NCI-H2107 treated with DMSO at 0.1 percent for 48 hours (cell line): ENCODE measurements at regions not wholly inside any gene's neighbourhood (a gene's known extent, or its start where the extent isn't known, plus 50 kb on each side); places are given as distances from the start of the nearest gene placed in this dataset.

Experiments
- DNase-seq: peaks from one replicate; lab custom pipeline; 2025; ENCODE audit not compliant: unreplicated experiment; lab: John Stamatoyannopoulos, UW

DNA sequence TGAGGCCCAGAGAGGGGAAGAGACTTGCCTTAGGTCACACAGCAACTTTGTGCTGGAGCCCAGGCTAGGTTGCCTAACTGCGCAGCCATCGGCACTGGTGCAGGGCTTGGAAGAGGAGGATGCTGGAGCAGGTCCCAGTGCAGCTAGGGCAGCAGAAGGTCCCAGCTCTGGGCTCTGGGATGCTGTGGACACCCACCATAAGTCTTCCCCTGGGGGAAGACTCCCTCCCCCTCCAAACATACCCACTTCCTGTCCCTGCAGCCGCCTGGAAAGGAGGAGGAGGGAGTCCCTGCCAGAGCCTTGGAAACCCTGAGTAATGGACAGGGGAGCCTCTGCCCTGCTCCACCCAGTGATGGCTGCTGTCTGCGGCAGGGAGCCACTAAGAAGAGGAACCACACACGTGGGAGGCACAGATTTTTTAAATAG is 93.6 kb downstream of the NCR2 start:
- no peak for DNase-seq

DNA sequence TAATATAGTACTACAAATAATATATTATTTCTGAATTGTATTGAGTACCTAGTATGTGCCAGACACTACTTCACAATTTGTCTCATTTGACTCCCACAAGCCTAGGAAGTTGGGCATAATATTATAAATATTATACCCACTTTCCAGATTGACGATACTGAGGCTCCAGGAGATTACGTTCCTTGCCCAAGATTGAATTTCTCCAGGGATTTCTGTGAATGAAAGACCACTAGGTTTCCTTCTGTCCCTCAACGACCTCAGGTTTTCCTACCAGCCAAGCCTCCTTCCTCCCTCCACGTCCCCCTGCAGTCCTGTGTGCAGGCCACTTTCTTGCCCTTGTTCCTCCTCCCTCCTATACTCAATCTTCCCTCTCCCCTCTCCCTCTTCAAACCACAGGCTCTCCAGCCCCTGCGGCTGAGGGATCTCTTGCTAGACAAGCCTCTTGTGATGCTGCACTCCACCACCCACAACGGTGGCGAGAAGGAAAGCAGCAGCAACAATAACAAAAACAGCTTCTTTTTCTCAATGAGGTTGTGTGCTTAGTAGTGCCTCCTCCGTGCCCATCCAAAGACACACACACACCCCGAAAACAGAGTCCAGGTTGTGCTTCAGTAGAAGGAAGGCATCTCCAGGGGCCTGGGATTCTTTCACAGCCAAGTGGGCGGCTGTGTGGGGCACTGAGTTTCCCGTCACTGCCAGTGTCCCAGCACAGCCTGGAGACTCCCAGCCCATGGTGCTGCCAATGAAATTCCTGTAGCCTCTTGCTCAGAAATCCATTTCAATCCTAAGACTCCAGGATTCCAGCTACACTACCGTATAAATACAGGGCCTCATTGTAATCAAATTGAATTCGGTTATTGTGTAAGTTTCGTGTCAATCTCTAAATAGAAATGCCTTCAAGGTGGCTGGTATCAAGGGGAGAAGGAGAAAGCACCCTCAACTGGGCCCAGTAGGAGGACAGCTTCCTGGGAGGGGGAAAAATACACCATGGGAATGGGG is 94.4 kb downstream of the NCR2 start:
- DNase-seq: no peak

DNA sequence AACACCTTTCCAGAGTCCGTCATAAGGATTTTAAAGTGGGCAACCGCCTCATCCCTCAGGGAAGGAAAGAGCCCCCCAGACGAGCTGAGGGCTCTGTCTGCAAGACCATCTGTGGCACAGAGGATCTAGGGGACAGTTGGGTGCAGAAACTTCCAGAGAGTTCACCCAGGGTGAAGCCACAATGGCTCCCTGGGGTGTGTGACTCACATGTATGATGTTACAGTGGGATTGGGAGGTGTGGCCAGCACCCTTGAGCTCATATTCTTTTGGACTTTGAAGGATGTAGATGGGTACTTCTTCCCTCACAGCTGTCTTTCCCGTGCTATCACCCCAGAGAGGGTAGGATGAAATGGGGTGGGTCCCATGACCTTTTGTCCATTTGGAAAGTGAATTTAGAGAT is 95.5 kb downstream of the NCR2 start:
- no peak for DNase-seq

DNA sequence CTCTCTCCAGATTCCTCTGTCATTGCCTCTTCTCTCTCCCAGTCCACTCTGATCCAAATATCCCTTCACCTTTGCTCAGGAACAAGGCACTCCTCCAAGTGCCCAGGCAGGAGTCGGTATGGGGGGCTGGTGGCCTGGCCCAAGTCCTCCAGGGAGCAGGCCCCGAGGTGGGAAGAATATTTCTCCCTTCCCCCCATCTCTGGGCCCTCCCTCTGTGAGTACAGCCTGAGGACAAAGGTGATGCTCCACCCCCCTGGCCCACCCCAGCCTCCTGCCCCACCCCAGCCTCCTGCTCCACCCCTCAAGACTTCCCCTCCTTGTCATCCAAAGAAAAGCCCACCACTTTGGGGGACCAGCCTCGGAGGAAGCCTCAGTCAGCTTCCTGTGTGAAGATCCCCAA is 96.9 kb downstream of the NCR2 start:
- no peak for DNase-seq

DNA sequence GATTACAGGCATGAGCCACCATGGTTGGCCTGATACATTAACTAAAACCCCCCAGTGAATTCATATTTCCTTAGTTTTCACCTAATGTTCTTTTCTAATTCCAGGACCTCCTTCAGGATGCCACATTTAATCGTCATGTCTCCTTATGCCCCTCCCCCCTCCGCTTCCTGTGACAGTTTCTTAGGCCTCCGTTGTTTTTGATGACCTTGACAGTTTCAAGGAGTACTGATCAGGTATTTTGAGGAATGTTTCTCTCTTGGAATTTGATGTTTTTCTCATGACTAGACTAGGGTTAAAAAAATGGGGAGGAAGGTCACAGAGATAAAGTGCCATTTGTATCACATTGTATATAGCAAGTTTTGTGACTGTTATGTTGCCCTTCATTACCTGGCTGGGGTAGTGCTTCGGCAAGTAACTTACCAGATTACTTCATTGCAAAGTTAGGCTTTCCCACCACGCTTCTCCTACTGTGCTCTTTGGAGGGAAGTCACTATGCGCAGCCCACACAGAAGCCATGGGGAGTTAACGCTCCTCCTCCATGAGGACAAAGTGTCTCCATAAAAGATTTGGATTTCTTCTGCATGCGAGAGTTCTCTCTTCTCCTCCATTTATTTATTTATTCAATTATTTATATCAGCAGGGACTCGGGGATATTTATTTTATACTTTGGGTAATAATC is 99.5 kb downstream of the NCR2 start:
- DNase-seq: no peak

DNA sequence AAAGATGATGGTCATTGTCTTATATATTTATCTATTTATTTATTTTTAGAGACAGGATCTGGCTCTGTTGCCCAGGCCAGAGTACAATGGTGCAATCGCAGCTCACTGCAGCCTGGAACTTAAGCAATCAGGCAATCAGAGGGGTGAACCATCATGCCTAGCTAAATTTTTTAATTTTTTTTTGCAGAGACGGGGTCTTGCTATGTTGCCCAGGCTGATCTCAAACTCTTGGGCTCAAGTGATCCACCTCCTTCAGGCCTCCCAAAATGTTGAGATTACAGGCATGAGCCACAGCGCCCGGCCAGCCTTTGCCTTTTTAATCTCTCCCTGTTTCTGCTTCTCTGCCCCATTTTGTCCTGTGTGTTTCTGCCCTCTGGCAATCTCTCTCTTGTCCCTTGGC is 102.2 kb downstream of the NCR2 start:
- no peak for DNase-seq

DNA sequence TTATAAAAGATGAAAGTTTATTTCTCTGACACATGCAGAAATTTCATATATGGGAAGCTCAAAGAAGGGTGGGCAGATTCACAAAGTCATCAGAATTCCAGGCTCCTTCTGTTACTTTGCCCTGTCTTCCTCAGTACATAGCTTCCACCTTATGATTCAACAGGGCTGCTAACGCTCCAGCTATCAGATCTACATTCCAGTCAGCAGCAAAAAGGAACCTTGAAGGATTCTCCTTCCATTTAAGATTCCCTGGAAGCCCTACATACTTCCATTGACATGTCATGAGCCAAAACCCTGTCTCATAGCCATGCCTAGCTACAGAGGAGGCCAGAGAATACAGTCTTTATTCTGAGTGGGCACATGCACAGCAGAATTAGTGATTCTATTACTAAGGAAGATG is 103.3 kb downstream of the NCR2 start:
- DNase-seq: no peak

DNA sequence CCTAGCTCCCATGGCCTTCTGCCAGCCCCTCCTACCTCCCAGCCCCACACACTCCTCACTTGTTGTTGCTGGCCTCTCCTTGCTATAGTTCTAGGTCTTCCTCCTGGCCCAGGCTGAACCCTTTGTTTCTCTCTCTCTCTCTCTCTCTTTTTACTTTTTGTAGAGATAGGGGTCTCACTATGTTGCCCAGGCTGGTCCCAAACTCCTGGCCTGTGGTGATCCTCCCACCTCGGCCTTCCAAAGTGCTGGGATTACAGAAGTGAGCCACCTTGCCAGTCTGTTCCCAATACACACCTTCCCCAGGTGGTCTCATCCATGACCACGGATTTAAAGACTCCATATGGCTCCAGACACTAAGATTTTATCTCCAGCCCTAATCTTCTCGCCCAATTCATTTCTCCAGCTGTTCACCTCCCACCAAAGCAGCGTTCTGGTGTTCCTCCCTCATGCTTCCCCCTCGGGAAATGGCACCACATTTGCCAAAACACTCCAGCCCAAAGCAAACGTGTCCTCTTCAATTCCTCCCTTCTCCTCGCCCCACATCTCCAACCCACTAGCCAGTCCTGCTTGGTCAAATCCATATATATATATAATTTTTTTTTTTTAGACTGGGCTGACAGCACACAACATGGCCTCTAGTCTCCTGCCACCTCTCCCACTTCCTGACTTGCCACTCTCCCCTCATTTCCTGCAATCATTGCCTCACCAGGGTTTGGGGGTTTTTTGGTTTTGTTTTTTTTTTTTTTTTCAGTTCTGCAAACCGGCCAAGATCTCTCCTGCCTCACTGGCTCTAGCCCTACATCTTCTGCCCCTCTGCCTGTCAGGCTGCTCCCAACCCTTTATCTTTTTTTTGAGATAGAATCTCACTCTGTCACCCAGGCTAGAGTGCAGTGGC is 104.4 kb downstream of the NCR2 start:
- DNase-seq: no peak

DNA sequence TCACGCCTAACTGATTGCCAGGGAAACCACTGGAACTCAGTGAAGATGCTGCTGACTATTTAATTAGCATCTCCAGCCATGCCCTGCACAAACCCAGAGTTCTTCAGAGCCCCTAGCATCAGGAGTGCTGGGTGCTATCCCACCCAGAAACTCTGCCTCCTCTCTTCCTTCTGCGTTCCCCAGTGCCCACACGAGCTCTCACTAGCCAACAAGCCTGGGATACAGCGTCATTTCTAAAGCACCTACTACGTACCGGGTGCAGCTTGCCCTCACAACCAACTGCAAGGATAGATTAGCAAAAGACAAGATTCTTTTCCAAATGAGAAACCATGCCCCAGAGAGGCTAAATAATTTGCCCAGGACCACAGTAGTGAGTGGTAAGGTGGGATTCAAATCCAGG is 105.2 kb upstream of the FOXP4 start:
- DNase-seq: no peak

DNA sequence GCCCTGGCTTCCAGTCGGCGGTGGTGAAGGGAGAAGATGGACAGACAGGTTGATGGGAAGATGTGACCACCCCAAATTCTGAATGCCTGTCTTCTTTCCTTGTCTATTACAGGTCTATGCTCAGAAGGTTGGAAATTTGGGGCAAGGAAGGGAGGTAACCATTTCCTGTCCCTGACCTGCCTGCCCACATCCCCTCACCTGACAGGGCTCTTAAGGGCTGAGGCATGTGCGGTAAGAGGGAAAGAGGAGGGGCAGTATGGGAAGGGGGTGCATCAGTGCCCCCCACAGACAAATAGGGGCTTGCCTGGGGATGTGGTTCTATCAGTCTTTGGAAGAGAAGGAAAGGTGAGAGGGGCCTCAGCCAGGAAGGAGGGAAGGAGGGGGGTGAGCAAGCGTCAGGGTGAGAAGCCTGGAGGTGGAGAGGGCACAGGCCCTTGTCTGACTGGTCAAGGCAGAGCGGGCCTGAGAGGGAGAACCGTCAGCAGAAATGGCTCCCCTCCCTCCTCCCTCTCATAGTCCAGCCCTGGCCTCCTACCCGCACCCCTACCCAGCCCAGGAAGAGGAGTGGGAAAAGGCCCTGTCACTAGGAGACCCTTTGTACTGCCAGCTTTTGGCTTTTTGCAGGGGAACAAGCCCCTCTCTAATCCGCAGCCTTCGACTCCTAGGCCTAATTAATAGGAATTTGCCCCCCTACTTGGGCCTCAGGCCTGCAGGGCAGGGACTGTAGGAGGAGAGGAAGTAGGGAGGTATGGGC is 104.4 kb upstream of the FOXP4 start:
- DNase-seq: no peak

DNA sequence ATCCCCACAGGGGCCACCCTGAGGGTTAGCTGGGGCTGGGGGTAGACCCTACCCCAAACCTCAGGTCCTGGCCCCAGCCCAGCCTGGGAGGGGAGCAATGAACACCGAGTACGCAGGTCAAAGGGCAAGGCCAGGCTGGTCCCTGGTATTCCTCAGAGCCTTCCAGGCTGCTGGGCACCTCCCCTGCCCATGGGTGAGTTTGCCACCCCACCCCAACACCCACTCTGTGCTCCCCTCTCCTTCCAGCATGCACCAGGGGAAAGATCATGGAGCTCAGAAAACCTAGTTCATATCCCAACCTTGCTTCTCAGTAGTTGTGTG is 103.9 kb upstream of the FOXP4 start:
- DNase-seq: no peak

DNA sequence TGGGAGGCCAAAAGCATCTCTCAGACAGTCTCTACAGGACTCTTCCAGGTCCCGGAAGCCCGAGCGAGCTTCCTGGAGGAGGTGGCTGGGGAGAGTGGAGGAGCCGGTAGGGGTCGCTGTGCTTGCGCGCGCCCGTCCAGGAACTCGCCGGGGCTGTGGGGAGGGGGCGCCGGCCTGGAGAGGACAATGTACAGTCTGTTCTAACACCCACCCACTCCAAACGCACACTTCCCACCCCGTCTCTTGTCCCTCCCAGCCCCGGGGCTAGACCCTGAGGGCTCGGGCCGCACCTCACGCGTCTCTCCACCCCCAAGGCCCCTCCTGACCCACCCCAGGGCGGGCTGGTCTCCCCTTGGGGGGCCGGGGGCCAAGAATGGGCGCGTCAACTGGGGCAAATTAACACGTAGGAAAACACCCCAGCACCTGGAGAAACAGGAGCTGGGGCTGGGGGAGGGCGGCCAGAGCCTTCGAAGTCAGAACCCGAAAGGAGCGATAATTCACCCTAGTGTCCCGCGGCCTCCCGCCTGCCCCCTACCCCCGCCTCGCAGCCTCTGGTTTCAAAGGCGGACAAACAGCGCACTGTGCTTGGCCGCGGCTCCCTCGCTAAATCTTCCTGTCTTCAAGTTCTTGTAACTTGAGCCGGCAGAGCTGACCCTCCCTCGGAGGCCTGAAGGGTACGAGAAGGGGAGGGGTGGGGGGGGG is 103.2 kb upstream of the FOXP4 start:
- DNase-seq: no peak

DNA sequence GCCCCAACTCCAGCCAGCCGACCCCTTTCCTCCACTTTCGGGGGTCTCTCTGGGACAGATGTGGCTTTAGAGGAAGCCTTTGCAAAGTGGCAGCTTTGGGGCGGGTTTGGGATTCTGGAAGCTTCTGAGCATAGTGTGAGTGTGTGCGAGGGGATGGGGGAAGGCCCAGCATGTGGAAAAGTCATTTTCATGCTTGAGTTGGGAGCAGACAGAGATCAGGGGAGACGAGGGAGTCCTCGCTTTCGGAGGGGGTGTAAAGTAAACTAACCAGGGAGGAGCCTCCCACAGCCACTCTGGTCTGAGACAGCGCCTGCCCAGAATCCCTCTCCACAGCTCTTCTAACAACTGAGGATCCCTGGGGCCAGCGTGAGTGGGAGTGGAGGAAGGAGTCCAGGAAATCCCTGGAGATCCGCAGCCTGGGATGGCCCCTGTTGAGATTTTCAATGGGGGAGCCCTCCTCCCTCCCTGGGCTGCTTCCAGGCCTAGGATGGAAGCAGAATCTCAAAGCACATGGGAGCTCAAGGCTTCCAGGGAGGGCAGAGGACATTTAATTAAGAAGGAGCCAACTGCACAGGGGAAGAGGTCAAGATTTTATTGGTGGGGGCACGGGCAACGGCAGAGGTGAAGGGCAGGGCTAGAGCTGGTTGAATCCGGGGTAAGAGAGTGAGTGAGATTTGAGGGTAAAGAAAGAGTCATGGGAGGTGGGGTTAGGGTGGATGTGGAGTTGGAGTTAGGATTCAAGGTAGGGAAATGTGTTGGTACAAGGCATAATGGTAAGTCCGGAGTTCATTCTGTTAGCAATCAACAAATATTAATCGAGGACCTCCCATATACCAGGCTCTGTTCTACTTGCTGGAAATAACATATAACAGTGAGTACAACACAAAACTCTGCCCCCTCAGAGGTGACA is 102.3 kb upstream of the FOXP4 start:
- no peak for DNase-seq

DNA sequence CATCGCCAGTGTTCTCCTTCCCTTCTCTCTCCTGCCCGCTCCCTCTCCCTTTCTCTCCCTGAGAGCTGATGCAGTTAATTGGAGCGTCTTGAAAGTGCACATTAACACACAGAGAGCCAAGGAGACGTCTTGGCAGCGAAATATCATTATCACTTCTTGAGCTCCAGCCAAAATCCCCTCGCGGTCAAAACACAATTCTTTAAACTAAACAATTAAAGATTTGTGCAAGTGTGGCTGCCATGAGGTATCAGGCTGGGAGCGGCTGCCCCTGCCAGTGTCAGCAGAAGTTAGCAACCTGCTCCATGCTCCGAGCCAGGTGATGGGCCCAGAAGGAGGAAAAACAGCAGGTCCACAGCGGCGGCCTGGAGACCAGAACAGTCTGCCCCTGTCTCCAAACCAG is 100.9 kb upstream of the FOXP4 start:
- no peak for DNase-seq

DNA sequence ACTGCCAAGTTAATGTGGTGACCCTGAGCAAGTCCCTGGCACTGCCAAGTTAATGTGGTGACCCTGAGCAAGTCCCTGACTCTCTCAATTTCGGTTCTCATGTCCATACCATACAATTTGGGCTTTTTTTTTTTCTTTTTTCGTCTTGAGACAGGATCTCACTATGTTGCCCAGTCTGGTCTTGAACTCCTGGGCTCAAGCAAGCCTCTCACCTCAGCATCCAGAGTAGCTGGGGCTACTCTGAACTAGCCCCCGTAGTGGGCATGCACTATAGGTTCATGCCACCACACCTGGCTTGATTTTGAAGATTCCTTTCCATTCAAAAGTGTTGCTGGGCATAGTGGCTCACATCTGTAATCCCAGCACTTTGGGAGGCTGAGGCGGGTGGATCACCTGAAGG is 100.0 kb upstream of the FOXP4 start:
- no peak for DNase-seq

DNA sequence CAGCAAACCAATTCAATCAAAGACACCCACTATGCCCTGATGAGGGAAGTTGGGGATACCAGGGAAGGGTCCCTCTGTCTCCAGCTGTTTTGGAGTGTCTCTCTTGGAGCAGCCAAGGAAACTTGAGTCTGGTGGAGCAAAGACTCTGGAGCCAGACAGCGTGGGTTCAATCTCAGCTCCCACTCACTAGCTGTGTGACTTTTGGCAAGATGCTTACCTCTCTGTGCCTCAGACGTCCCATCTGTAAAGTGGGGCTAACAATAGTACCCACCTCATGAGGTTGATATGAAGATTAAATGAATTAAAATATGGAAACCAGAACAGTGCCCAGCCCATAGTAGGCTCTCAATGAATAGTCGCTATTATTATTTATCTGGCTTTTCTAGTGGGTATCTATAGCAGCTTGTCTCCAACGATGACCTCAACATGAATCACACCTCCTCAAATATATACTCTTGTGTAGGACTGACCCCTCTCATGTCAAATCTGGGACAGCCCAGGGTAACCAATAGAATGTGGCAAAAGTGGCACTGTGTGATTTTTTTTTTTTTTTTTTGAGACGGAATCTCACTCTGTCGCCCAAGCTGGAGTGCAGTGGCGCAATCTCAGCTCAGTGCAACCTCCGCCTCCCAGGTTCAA is 99.2 kb upstream of the FOXP4 start:
- DNase-seq: no peak

DNA sequence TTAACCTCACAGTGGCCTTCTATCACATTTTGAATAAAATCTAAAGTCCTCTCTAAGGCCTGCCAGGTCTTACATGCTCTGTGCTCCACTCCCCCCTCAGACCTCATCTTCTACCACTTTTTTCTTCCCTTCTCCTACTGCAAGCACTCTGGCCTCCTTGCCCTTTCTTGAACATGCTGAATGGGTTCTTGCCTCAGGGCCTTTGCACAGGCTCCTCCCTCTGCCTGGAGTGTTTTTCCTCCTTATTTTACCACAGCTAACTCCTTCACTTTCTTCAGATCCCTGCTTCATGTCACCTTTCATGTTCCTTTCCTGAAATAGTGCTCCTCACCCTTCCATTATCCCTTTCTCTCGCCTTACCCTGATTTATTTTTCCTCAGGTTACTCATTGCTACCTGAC is 97.9 kb upstream of the FOXP4 start:
- no peak for DNase-seq

DNA sequence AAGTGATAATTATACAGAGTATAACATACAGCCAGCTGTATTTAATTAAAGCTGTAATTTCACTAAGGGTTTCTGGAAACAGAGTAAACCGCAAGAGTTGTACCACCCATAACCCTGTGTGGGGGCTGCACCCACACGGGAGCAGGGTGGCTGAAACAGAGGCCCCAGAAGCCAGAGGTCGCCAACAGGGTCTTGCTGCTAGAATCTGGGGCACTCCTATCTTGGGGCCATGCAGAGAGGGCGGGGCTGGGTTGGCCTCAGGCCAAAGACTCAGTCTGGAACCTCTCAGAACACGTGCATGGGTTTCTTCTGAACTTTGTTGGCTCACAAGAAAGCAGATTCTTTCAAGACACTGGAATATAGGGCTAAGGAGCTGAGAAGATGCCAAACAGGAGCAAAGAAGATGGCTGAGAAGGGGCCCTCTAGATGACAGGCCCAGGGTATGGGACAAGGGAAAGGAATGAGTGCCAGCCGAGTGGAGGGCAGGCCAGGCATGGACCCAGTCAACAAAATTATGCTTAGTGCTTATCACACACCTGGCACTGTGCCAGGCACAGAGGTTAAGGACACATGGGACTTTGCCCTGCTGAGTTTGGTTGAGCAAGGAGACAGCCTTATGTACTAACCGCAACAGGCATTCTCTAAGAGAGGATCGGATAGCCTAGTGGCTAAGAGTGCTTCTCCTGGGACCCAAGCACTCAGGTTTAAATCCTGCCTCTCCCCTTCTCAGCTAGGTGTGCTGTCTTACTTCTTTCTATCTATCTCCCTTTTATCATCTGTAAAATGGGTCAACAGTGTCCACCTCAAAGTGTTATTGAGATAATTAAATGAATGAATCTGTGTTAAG is 96.6 kb upstream of the FOXP4 start:
- no peak for DNase-seq
